ENCODE measurements at regions not wholly inside any gene's neighbourhood (a gene's known extent, or its start where the extent isn't known, plus 50 kb on each side); places are given as distances from the start of the nearest gene placed in this dataset.

- Histone ChIP-seq H3K27ac (no peak overlapping the region), H3K4me3 (no peak overlapping the region)
Measured at GRCh38 chr1:69438056-69438795, 129.5 kb upstream of the LRRC7 start.

GRCh38 chr1:69441496-69441895 lies 126.2 kb upstream of the LRRC7 start:
- Histone ChIP-seq H3K4me3 (no peak overlapping the region), H3K27ac (no peak overlapping the region)

- H3K27ac ChIP-seq = no peak overlapping the region
Measured at GRCh38 chr1:69451196-69451595, 116.5 kb upstream of the LRRC7 start.

GRCh38 chr1:69455718-69456117 lies 112.0 kb upstream of the LRRC7 start:
- Histone ChIP-seq H3K27ac (no peak overlapping the region), H3K4me3 (no peak overlapping the region)

More at GRCh38 chr1:69451196-69451595, 116.5 kb upstream of the LRRC7 start:
- no peak overlapping the region for H3K4me3 ChIP-seq

GRCh38 chr1:69459244-69459643 lies 108.5 kb upstream of the LRRC7 start:
- H3K4me3 ChIP-seq = no peak overlapping the region
- no peak overlapping the region for H3K27ac ChIP-seq

GRCh38 chr1:69475021-69475420 lies 92.7 kb upstream of the LRRC7 start:
- H3K27ac ChIP-seq = no peak overlapping the region
- no peak overlapping the region for H3K4me3 ChIP-seq

- H3K27ac ChIP-seq = no peak overlapping the region
- no peak overlapping the region for H3K4me3 ChIP-seq
Measured at GRCh38 chr1:69479734-69480133, 88.0 kb upstream of the LRRC7 start.

- Histone ChIP-seq H3K27ac (no peak overlapping the region), H3K4me3 (no peak overlapping the region)
Measured at GRCh38 chr1:69483246-69483645, 84.5 kb upstream of the LRRC7 start.

GRCh38 chr1:69485616-69486015 lies 82.1 kb upstream of the LRRC7 start:
- Histone ChIP-seq H3K4me3 (no peak overlapping the region), H3K27ac (no peak overlapping the region)

- Histone ChIP-seq H3K4me3 (no peak overlapping the region), H3K27ac (no peak overlapping the region)
Measured at GRCh38 chr1:69491416-69491815, 76.3 kb upstream of the LRRC7 start.

GRCh38 chr1:69492286-69492685 lies 75.4 kb upstream of the LRRC7 start:
- H3K27ac ChIP-seq = no peak overlapping the region
- no peak overlapping the region for H3K4me3 ChIP-seq

- H3K4me3 ChIP-seq = no peak overlapping the region
- no peak overlapping the region for H3K27ac ChIP-seq
Measured at GRCh38 chr1:69494221-69494620, 73.5 kb upstream of the LRRC7 start.

- Histone ChIP-seq H3K27ac (no peak overlapping the region), H3K4me3 (no peak overlapping the region)
Measured at GRCh38 chr1:69497441-69498221, 70.1 kb upstream of the LRRC7 start.

- no peak overlapping the region for H3K4me3 ChIP-seq
- no peak overlapping the region for H3K27ac ChIP-seq
Measured at GRCh38 chr1:69498711-69499110, 69.0 kb upstream of the LRRC7 start.

- H3K27ac ChIP-seq = no peak overlapping the region
- no peak overlapping the region for H3K4me3 ChIP-seq
Measured at GRCh38 chr1:69499203-69499803, 68.4 kb upstream of the LRRC7 start.

- H3K27ac ChIP-seq = no peak overlapping the region
- no peak overlapping the region for H3K4me3 ChIP-seq
Measured at GRCh38 chr1:69502991-69503390, 64.7 kb upstream of the LRRC7 start.

- no peak overlapping the region for H3K4me3 ChIP-seq
- H3K27ac ChIP-seq = no peak overlapping the region
Measured at GRCh38 chr1:69504730-69505252, 62.9 kb upstream of the LRRC7 start.

GRCh38 chr1:69506311-69506710 lies 61.4 kb upstream of the LRRC7 start:
- H3K4me3 ChIP-seq = no peak overlapping the region
- H3K27ac ChIP-seq = no peak overlapping the region

- Histone ChIP-seq H3K4me3 (no peak overlapping the region), H3K27ac (no peak overlapping the region)
Measured at GRCh38 chr1:69506721-69507120, 61.0 kb upstream of the LRRC7 start.

- Histone ChIP-seq H3K4me3 (no peak overlapping the region), H3K27ac (no peak overlapping the region)
Measured at GRCh38 chr1:69510026-69510425, 57.7 kb upstream of the LRRC7 start.

Measured in skin epidermis (tissue), 12 donors.